Fibroblast of lung (primary cell): ENCODE measurements at regions not wholly inside any gene's neighbourhood (a gene's known extent, or its start where the extent isn't known, plus 50 kb on each side); places are given as distances from the start of the nearest gene placed in this dataset.

Experiments
- DNase-seq, 2 donors: peaks; one replicate each; pipeline versions ENCODE4 v3.0.0 to v3.0.0-alpha.2; 2010; ENCODE audit warnings: low read depth in 2 of 2
- H2AFZ ChIP-seq: 2 replicates; pipeline ENCODE4 v1.5.1; 2012; ENCODE audit warnings: low read length, control low read depth, inconsistent platforms
- H3K27ac ChIP-seq: 2 replicates; pipeline ENCODE4 v1.5.1; 2011; ENCODE audit warnings: low read length, control low read depth; ENCODE audit not compliant: insufficient read depth
- H3K27me3 ChIP-seq: 2 replicates; pipeline ENCODE4 v1.5.1; 2011; ENCODE audit warnings: mild to moderate bottlenecking, low read length; ENCODE audit not compliant: control insufficient read depth, insufficient read depth
- H3K36me3 ChIP-seq: 2 replicates; pipeline ENCODE4 v1.5.1; 2011; ENCODE audit warnings: low read length; ENCODE audit not compliant: control insufficient read depth, insufficient read depth
- H3K4me1 ChIP-seq: 2 replicates; pipeline ENCODE4 v1.5.1; 2011; ENCODE audit warnings: low read length; ENCODE audit not compliant: control insufficient read depth, insufficient read depth; ENCODE audit errors: extremely low read depth
- H3K4me2 ChIP-seq: 2 replicates; pipeline ENCODE4 v1.5.1; 2011; ENCODE audit warnings: low read length, control low read depth; ENCODE audit not compliant: insufficient read depth; ENCODE audit errors: extremely low read depth
- H3K4me3 ChIP-seq, 4 experiments: fragments of 200-600 bp in 1 of 4; sonication (generic) in 1 of 4; replicated peaks in 1 of 4; 2 replicates each; pipeline ENCODE4 v1.5.1; 2011 to 2016; ENCODE audit warnings: low read length in 4 of 4, low read depth in 3 of 4, mild to moderate bottlenecking in 3 of 4, control low read depth in 2 of 4, inconsistent platforms in 1 of 4, mixed read lengths in 1 of 4; ENCODE audit not compliant: insufficient read depth in 1 of 4; ENCODE audit errors: control extremely low read depth in 1 of 4
- H3K79me2 ChIP-seq: 2 replicates; pipeline ENCODE4 v1.5.1; 2012; ENCODE audit warnings: mild to moderate bottlenecking, low read length, inconsistent platforms; ENCODE audit not compliant: control insufficient read depth, insufficient read depth
- H3K9ac ChIP-seq: 2 replicates; pipeline ENCODE4 v1.5.1; 2011; ENCODE audit warnings: mild to moderate bottlenecking, low read length, control low read depth; ENCODE audit not compliant: insufficient read depth
- H3K9me3 ChIP-seq: 2 replicates; pipeline ENCODE4 v1.5.1; 2012; ENCODE audit warnings: low read depth, low read length; ENCODE audit not compliant: control insufficient read depth, insufficient read depth
- H4K20me1 ChIP-seq: 2 replicates; pipeline ENCODE4 v1.5.1; 2011; ENCODE audit warnings: low read length; ENCODE audit not compliant: control insufficient read depth, insufficient read depth; ENCODE audit errors: extremely low read depth
- CTCF ChIP-seq, 2 donors: IDR thresholded peaks in 1 of 2; conservative IDR thresholded peaks in 1 of 2; 1 replicate in 1 of 2; 2 replicates in 1 of 2; pipeline ENCODE4 v1.5.1; 2011 to 2012; ENCODE audit warnings: low read length in 2 of 2, control low read depth in 1 of 2, inconsistent platforms in 1 of 2, low read depth in 1 of 2, mild to moderate bottlenecking in 1 of 2
- EZH2 ChIP-seq: IDR thresholded peaks from 2 replicates; pipeline ENCODE4 v1.5.1; 2012; ENCODE audit warnings: low read length, control low read depth, mild to moderate bottlenecking; ENCODE audit errors: missing control alignments

- Histone ChIP-seq H3K4me2 (no peak overlapping the region), H3K27me3 (no peaks in the 10 kb centered on the region), H3K36me3 (no peaks in the 10 kb centered on the region), H3K27ac (no peak overlapping the region), H3K9ac (no peak overlapping the region), H3K4me1 (no peaks in the 10 kb centered on the region), H3K9me3 (no peaks in the 10 kb centered on the region), H4K20me1 (no peaks in the 10 kb centered on the region), H3K4me3 (no peak overlapping the region), H2AFZ (no peak overlapping the region), H3K79me2 (no peaks in the 10 kb centered on the region)
- DNase-seq, result peak in 1 of 2 donors; percentile 28
- TF ChIP-seq CTCF (conservative IDR thresholded peaks at IDR 0.05 in 1 of 2, IDR thresholded peaks at IDR 0.05 in 1 of 2; ENCODE audit: low read depth in 1 of 2, low read length in 2 of 2), result no peak
Measured at GRCh38 chr14:58824106-58824505, 186.3 kb downstream of the DACT1 start.

GRCh38 chr14:58824796-58825195 is 187.0 kb downstream of the DACT1 start:
- Histone ChIP-seq H3K4me3 (no peak overlapping the region), H3K36me3 (no peaks in the 10 kb centered on the region), H3K4me1 (no peaks in the 10 kb centered on the region), H3K27ac (no peak overlapping the region), H3K27me3 (no peaks in the 10 kb centered on the region), H2AFZ (no peak overlapping the region), H3K4me2 (no peak overlapping the region), H4K20me1 (no peaks in the 10 kb centered on the region), H3K9ac (no peak overlapping the region), H3K79me2 (no peaks in the 10 kb centered on the region), H3K9me3 (no peaks in the 10 kb centered on the region)
- TF ChIP-seq CTCF (conservative IDR thresholded peaks at IDR 0.05 in 1 of 2, IDR thresholded peaks at IDR 0.05 in 1 of 2; ENCODE audit: low read depth in 1 of 2, low read length in 2 of 2) (no peak), EZH2 (no peak)
- no peak for DNase-seq

- Histone ChIP-seq H3K36me3 (no peaks in the 10 kb centered on the region), H3K79me2 (no peaks in the 10 kb centered on the region), H3K4me3 (no peak overlapping the region), H3K9ac (no peak overlapping the region), H3K4me2 (no peak overlapping the region), H3K27me3 (no peaks in the 10 kb centered on the region), H3K4me1 (no peaks in the 10 kb centered on the region), H2AFZ (no peak overlapping the region), H3K9me3 (no peaks in the 10 kb centered on the region), H3K27ac (no peak overlapping the region), H4K20me1 (no peaks in the 10 kb centered on the region)
- peak in 1 of 2 donors; percentile 50 for DNase-seq
- TF ChIP-seq EZH2, result no peak
Measured at GRCh38 chr14:58825606-58826005, 187.8 kb downstream of the DACT1 start.
